Fibroblast of mammary gland (primary cell): ENCODE measurements at regions not wholly inside any gene's neighbourhood (a gene's known extent, or its start where the extent isn't known, plus 50 kb on each side); places are given as distances from the start of the nearest gene placed in this dataset.

ENCODE experiments used
- DNase-seq: peaks from one replicate; pipeline ENCODE4 v3.0.0-alpha.2; 2010; ENCODE audit warnings: low read depth
- H3K4me3 ChIP-seq: 2 replicates; pipeline ENCODE4 v1.5.1; 2011; ENCODE audit warnings: low read depth, mild to moderate bottlenecking, low read length, moderate library complexity; ENCODE audit not compliant: control insufficient read depth
- CTCF ChIP-seq: conservative IDR thresholded peaks from 2 replicates; pipeline ENCODE4 v1.5.1; 2011; ENCODE audit warnings: low read depth, low read length, inconsistent platforms; ENCODE audit not compliant: control insufficient read depth, insufficient read depth

GRCh38 chr14:44383636-44384035 is 123.4 kb downstream of the FSCB start:
- DNase-seq = no peak
- no peak for TF ChIP-seq CTCF
- H3K4me3 ChIP-seq = no peak overlapping the region

DNA sequence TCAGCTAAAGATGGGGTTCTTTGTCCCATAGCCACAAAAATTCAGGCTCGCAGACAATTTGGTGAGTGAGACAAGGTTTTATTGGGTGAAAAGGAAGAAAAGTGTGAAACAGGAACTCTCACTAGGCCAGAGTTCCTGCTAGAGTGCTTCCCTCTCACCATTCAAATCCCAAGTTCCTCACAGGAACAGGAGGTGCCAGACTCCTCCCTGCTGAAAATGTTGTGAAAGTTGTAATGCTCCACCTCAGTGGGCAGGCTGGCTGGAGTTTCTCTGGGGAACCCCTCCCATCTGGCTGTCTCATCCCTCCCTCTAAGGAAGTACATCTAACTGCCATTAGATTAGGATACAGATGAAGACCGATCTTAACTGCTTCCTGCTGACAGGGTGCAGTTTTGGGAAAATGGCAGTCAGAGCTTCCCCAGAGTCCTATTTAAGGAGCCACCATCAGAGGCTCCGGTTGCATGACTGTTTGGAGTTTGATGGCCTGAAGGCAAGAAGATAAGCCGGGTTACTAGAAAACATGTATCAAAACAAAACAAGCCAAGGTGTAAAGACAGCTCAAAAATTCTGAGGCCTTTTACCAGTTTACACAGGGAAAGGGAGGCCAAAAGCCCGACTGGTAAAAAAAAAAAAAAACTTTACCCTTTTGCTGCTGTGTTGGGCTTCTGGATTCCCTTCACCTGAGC is 127.6 kb downstream of the FSCB start:
- DNase-seq = no peak
- TF ChIP-seq CTCF = no peak
- H3K4me3 ChIP-seq = no peak overlapping the region

- DNase-seq = no peak
- TF ChIP-seq CTCF = no peak
- H3K4me3 ChIP-seq = no peak overlapping the region
Measured at GRCh38 chr14:44374906-44375305, 132.2 kb downstream of the FSCB start.

GRCh38 chr14:44372807-44373489 is 134.1 kb downstream of the FSCB start:
- TF ChIP-seq CTCF = no peak
- H3K4me3 ChIP-seq = no peak overlapping the region
- no peak for DNase-seq

- H3K4me3 ChIP-seq = no peak overlapping the region
- no peak for DNase-seq
- no peak for TF ChIP-seq CTCF
Measured at GRCh38 chr14:44372231-44372630, 134.9 kb downstream of the FSCB start.

DNA sequence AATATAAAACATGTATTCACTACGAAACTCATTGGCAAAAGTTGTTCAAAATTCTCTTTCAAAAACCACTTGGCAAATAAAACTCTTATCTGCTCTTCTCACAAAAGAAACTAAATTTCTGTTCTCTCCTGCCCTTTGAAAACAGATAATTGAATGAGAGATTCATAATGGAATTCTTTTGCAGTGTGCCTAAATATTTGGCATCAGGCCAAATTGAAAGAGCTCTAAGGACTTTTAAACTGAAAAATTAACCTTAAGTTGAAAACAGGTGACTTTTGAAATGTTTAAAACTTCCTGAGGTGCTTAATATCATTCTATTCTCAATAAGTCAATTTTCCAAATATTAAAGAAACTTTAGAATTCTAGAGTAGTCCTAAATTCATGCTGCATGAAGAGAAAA is 136.4 kb downstream of the FSCB start:
- no peak for DNase-seq

More for the DNA sequence above, 136.4 kb downstream of the FSCB start:
- no peak for TF ChIP-seq CTCF
- H3K4me3 ChIP-seq = no peak overlapping the region
